ENCODE measurements at regions not wholly inside any gene's neighbourhood (a gene's known extent, or its start where the extent isn't known, plus 50 kb on each side); places are given as distances from the start of the nearest gene placed in this dataset.
"Not testable (repeated sequence)": the region's sequence is repeated elsewhere in the genome, so short reads cannot be mapped to it uniquely, and the experiment has no call there.

- no peak for ATAC-seq
- Histone ChIP-seq H3K4me3 (no peak overlapping the region), H3K27me3 (ENCODE audit: insufficient read depth in 3 of 3, low read length in 2 of 3) (no peaks in the 10 kb centered on the region), H3K9me3 (no peaks in the 10 kb centered on the region), H3K27ac (no peak overlapping the region), H3K36me3 (ENCODE audit: insufficient read depth in 1 of 2, low read depth in 1 of 2) (no peaks in the 10 kb centered on the region), H3K4me1 (no peaks in the 10 kb centered on the region)
- no peak for DNase-seq
- intact Hi-C loops (cut with DNase I) = loop anchor here (5.0 kb wide), 1 partner anchor 119 kb away; no protein-coding TSS in a partner anchor
- TF ChIP-seq CTCF (IDR thresholded peaks at IDR 0.05) = no peak
- 92 to 93% (median 93%) methylated on average over 15 of the region's 15 CpGs for WGBS, 3 donors
These were observed 62.0 kb downstream of the TMEM121 start for GRCh38 chr14:105588236-105588860.

- intact Hi-C loops (cut with DNase I) = loop anchor here (5.0 kb wide), 1 partner anchor 118 kb away; no protein-coding TSS in a partner anchor
- no peak for ATAC-seq
- WGBS, 3 donors = 71 to 95% (median 77%) methylated on average over 2 of the region's 2 CpGs
- H3K27me3 ChIP-seq (ENCODE audit: insufficient read depth in 3 of 3, low read length in 2 of 3) = no peaks in the 10 kb centered on the region
- H3K4me3 ChIP-seq = no peak overlapping the region
- DNase-seq = peak in 1 of 2 donors; percentile 10
- H3K36me3 ChIP-seq (ENCODE audit: insufficient read depth in 1 of 2, low read depth in 1 of 2) = no peaks in the 10 kb centered on the region
- no peaks in the 10 kb centered on the region for H3K4me1 ChIP-seq
- no peaks in the 10 kb centered on the region for H3K9me3 ChIP-seq
- no peak for TF ChIP-seq CTCF (IDR thresholded peaks at IDR 0.05)
- H3K27ac ChIP-seq = no peak overlapping the region
These were observed 63.0 kb downstream of the TMEM121 start for GRCh38 chr14:105589161-105589925.

GRCh38 chr14:105589926-105590185 lies 63.5 kb downstream of the TMEM121 start:
- intact Hi-C loops (cut with DNase I) = loop anchor here (5.0 kb wide), 1 partner anchor 117 kb away; no protein-coding TSS in a partner anchor
- 68 to 80% (median 79%) methylated on average over 1 to 4 of the region's 4 CpGs for WGBS, 3 donors
- ATAC-seq = not testable (repeated sequence)

GRCh38 chr14:105591052-105591451 lies 64.7 kb downstream of the TMEM121 start:
- no peak for DNase-seq
- no peak for TF ChIP-seq CTCF (IDR thresholded peaks at IDR 0.05)

More at GRCh38 chr14:105589926-105590185, 63.5 kb downstream of the TMEM121 start:
- H3K27ac ChIP-seq; H3K36me3 ChIP-seq (ENCODE audit: insufficient read depth in 1 of 2, low read depth in 1 of 2); H3K4me3 ChIP-seq; H3K4me1 ChIP-seq; H3K9me3 ChIP-seq; H3K27me3 ChIP-seq (ENCODE audit: insufficient read depth in 3 of 3, low read length in 2 of 3); DNase-seq: not testable (repeated sequence)

GRCh38 chr14:105591792-105592341 lies 65.5 kb downstream of the TMEM121 start:
- H3K27ac ChIP-seq; DNase-seq; H3K9me3 ChIP-seq; H3K4me3 ChIP-seq; ATAC-seq; H3K4me1 ChIP-seq; H3K36me3 ChIP-seq (ENCODE audit: insufficient read depth in 1 of 2, low read depth in 1 of 2); H3K27me3 ChIP-seq (ENCODE audit: insufficient read depth in 3 of 3, low read length in 2 of 3); intact Hi-C loops (cut with DNase I): not testable (repeated sequence)
- 92 to 93% (median 93%) methylated on average over 13 to 27 of the region's 27 CpGs for WGBS, 3 donors

More at GRCh38 chr14:105591052-105591451, 64.7 kb downstream of the TMEM121 start:
- Histone ChIP-seq H3K36me3 (ENCODE audit: insufficient read depth in 1 of 2, low read depth in 1 of 2) (no peaks in the 10 kb centered on the region), H3K9me3 (no peaks in the 10 kb centered on the region), H3K27ac (no peak overlapping the region), H3K4me1 (no peaks in the 10 kb centered on the region), H3K27me3 (ENCODE audit: insufficient read depth in 3 of 3, low read length in 2 of 3) (no peaks in the 10 kb centered on the region), H3K4me3 (no peak overlapping the region)
- intact Hi-C loops (cut with DNase I) = no loop called here
- ATAC-seq = no peak
- 84 to 94% (median 88%) methylated on average over 4 of the region's 4 CpGs for WGBS, 3 donors

GRCh38 chr14:105592646-105593045 lies 66.3 kb downstream of the TMEM121 start:
- H3K4me1 ChIP-seq; DNase-seq; intact Hi-C loops (cut with DNase I); H3K9me3 ChIP-seq; H3K27me3 ChIP-seq (ENCODE audit: insufficient read depth in 3 of 3, low read length in 2 of 3); ATAC-seq; H3K36me3 ChIP-seq (ENCODE audit: insufficient read depth in 1 of 2, low read depth in 1 of 2); H3K27ac ChIP-seq; H3K4me3 ChIP-seq: not testable (repeated sequence)
- 85 to 93% (median 89%) methylated on average over 5 to 6 of the region's 13 CpGs for WGBS, 3 donors

GRCh38 chr14:105595346-105595745 lies 69.0 kb downstream of the TMEM121 start:
- H3K4me1 ChIP-seq; H3K36me3 ChIP-seq (ENCODE audit: insufficient read depth in 1 of 2, low read depth in 1 of 2); H3K9me3 ChIP-seq; intact Hi-C loops (cut with DNase I); DNase-seq; H3K27ac ChIP-seq; ATAC-seq; H3K27me3 ChIP-seq (ENCODE audit: insufficient read depth in 3 of 3, low read length in 2 of 3); H3K4me3 ChIP-seq: not testable (repeated sequence)
- WGBS, 3 donors = 67 to 95% (median 89%) methylated on average over 3 to 14 of the region's 21 CpGs

GRCh38 chr14:105596374-105596773 lies 70.0 kb downstream of the TMEM121 start:
- WGBS, 3 donors = 33 to 65% (median 49%) methylated on average over 3 to 6 of the region's 6 CpGs
- ATAC-seq; H3K4me3 ChIP-seq; intact Hi-C loops (cut with DNase I); DNase-seq; H3K9me3 ChIP-seq; H3K36me3 ChIP-seq (ENCODE audit: insufficient read depth in 1 of 2, low read depth in 1 of 2); H3K27me3 ChIP-seq (ENCODE audit: insufficient read depth in 3 of 3, low read length in 2 of 3); H3K27ac ChIP-seq; H3K4me1 ChIP-seq: not testable (repeated sequence)
